NK-92 (cell line): ENCODE measurements at regions not wholly inside any gene's neighbourhood (a gene's known extent, or its start where the extent isn't known, plus 50 kb on each side); places are given as distances from the start of the nearest gene placed in this dataset.
"Not testable (repeated sequence)": the region's sequence is repeated elsewhere in the genome, so short reads cannot be mapped to it uniquely, and the experiment has no call there.

Experiments
- DNase-seq: peaks from one replicate; lab custom pipeline; 2025; ENCODE audit not compliant: unreplicated experiment; lab: John Stamatoyannopoulos, UW

GRCh38 chr2:122273785-122274419 lies 518.5 kb downstream of the TSN start:
- DNase-seq = no peak

- DNase-seq = no peak
Observed at GRCh38 chr2:122277956-122278355, 522.5 kb downstream of the TSN start.

- no peak for DNase-seq
Observed at GRCh38 chr2:122300758-122301157, 545.3 kb downstream of the TSN start.

- no peak for DNase-seq
Observed at GRCh38 chr2:122307763-122308162, 552.3 kb downstream of the TSN start.

GRCh38 chr2:122315306-122315705 lies 559.9 kb downstream of the TSN start:
- DNase-seq = no peak

GRCh38 chr2:122319539-122320132 lies 564.2 kb downstream of the TSN start:
- DNase-seq = no peak

GRCh38 chr2:122322815-122323214 lies 567.4 kb downstream of the TSN start:
- DNase-seq = no peak

GRCh38 chr2:122323927-122324326 lies 568.5 kb downstream of the TSN start:
- DNase-seq = no peak

- no peak for DNase-seq
Observed at GRCh38 chr2:122326471-122326870, 571.0 kb downstream of the TSN start.

GRCh38 chr2:122328816-122329215 lies 573.4 kb downstream of the TSN start:
- DNase-seq = no peak

GRCh38 chr2:122329278-122329677 lies 573.8 kb downstream of the TSN start:
- DNase-seq = no peak

GRCh38 chr2:122333932-122334331 lies 578.5 kb downstream of the TSN start:
- no peak for DNase-seq

GRCh38 chr2:122338000-122338399 lies 582.5 kb downstream of the TSN start:
- DNase-seq = no peak

GRCh38 chr2:122340246-122340645 lies 584.8 kb downstream of the TSN start:
- no peak for DNase-seq

GRCh38 chr2:122341007-122341406 lies 585.6 kb downstream of the TSN start:
- no peak for DNase-seq

- not testable (repeated sequence) for DNase-seq
Observed at GRCh38 chr2:122352151-122352550, 596.7 kb downstream of the TSN start.

- no peak for DNase-seq
Observed at GRCh38 chr2:122357998-122358397, 602.5 kb downstream of the TSN start.

GRCh38 chr2:122358729-122359128 lies 603.3 kb downstream of the TSN start:
- DNase-seq = no peak

GRCh38 chr2:122363885-122364284 lies 608.4 kb downstream of the TSN start:
- no peak for DNase-seq

- DNase-seq = no peak
Observed at GRCh38 chr2:122366427-122366826, 611.0 kb downstream of the TSN start.

GRCh38 chr2:122366969-122367645 lies 611.7 kb downstream of the TSN start:
- no peak for DNase-seq

GRCh38 chr2:122367646-122368010 lies 612.2 kb downstream of the TSN start:
- no peak for DNase-seq
